Kidney (tissue), 13 donors: ENCODE measurements at regions not wholly inside any gene's neighbourhood (a gene's known extent, or its start where the extent isn't known, plus 50 kb on each side); places are given as distances from the start of the nearest gene placed in this dataset.

Experiments used
- DNase-seq, 5 donors: peaks; one replicate each; pipeline ENCODE4 v3.0.0-alpha.2; 2013 to 2020
- FAIRE-seq: peaks from 2 replicates; lab custom pipeline; 2012; peaks lifted over from hg19 to GRCh38; lab: Jason Lieb, UNC
- H3K27ac ChIP-seq, 2 donors: one replicate each; pipeline ENCODE4 v1.7.0; 2013; ENCODE audit warnings: low read depth in 2 of 2, low read length in 2 of 2, inconsistent platforms in 1 of 2
- H3K27me3 ChIP-seq: one replicate; pipeline ENCODE4 v1.7.1; 2013; ENCODE audit warnings: low read length, inconsistent platforms; ENCODE audit not compliant: control insufficient read depth, insufficient read depth
- H3K36me3 ChIP-seq, 3 donors: one replicate each; pipeline versions ENCODE4 v1.7.0 to v1.7.1; 2013; ENCODE audit warnings: low read length in 3 of 3, control low read depth in 1 of 3, inconsistent platforms in 1 of 3; ENCODE audit not compliant: insufficient read depth in 3 of 3, control insufficient read depth in 2 of 3
- H3K4me1 ChIP-seq, 3 donors: one replicate each; pipeline versions ENCODE4 v1.7.0 to v1.7.1; 2013; ENCODE audit warnings: low read length in 3 of 3, inconsistent platforms in 1 of 3, low read depth in 1 of 3; ENCODE audit not compliant: control insufficient read depth in 2 of 3, insufficient read depth in 2 of 3
- H3K4me3 ChIP-seq, 3 donors: one replicate each; pipeline versions ENCODE4 v1.7.0 to v1.8.1; 2013; ENCODE audit warnings: low read length in 3 of 3, control low read depth in 1 of 3, inconsistent platforms in 1 of 3
- H3K9ac ChIP-seq, 3 donors: one replicate each; pipeline versions ENCODE4 v1.7.0 to v1.7.1; 2013; ENCODE audit warnings: low read length in 3 of 3, control low read depth in 1 of 3, inconsistent platforms in 1 of 3
- H3K9me3 ChIP-seq, 3 donors: one replicate each; pipeline versions ENCODE4 v1.7.0 to v1.7.1; 2013; ENCODE audit warnings: low read length in 3 of 3, control low read depth in 1 of 3, inconsistent platforms in 1 of 3; ENCODE audit not compliant: control insufficient read depth in 2 of 3, insufficient read depth in 1 of 3
- CTCF ChIP-seq: IDR thresholded peaks from 3 replicates; pipeline ENCODE4 v1.5.1; 2012; ENCODE audit warnings: mild to moderate bottlenecking, moderate library complexity, borderline replicate concordance; ENCODE audit not compliant: insufficient read depth; ENCODE audit errors: extremely low read depth
- intact Hi-C: fragments of 100-400 bp; cut with DNase I; formaldehyde crosslinking; loops from one replicate; pipeline ENCODE4 v1.11.1; 2022
- donor health status: control.
- donor health status: control.
- donor health status: control.
- donor health status: control.
- donor health status: control.
- donor health status: DM: yes; HTN: yes; CAD: no.
- donor health status: Normal renal cell carcinoma (clear cell type).

GRCh38 chr7:26563406-26563805 is 271.7 kb downstream of the SNX10 start:
- Histone ChIP-seq H3K9me3 (no peaks in the 10 kb centered on the region), H3K4me3 (no peak overlapping the region), H3K27ac (no peak overlapping the region), H3K27me3 (no peaks in the 10 kb centered on the region), H3K4me1 (no peaks in the 10 kb centered on the region), H3K9ac (no peak overlapping the region), H3K36me3 (no peaks in the 10 kb centered on the region)
- FAIRE-seq (no peak), DNase-seq (no peak)
- intact Hi-C loops = no loop called here
- no peak for TF ChIP-seq CTCF

GRCh38 chr7:26567266-26567665 is 275.6 kb downstream of the SNX10 start:
- intact Hi-C loops = no loop called here
- Histone ChIP-seq H3K4me1 (no peaks in the 10 kb centered on the region), H3K36me3 (no peaks in the 10 kb centered on the region), H3K9ac (no peak overlapping the region), H3K4me3 (no peak overlapping the region), H3K27me3 (no peaks in the 10 kb centered on the region), H3K27ac (no peak overlapping the region), H3K9me3 (no peaks in the 10 kb centered on the region)
- TF ChIP-seq CTCF = no peak
- no peak for DNase-seq
- no peak for FAIRE-seq

GRCh38 chr7:26574476-26574875 is 282.8 kb downstream of the SNX10 start:
- H3K9ac ChIP-seq = no peak overlapping the region
- no peaks in the 10 kb centered on the region for H3K9me3 ChIP-seq
- no peak overlapping the region for H3K27ac ChIP-seq
- no peaks in the 10 kb centered on the region for H3K27me3 ChIP-seq
- TF ChIP-seq CTCF = no peak
- intact Hi-C loops = no loop called here
- FAIRE-seq = no peak
- no peak overlapping the region for H3K4me3 ChIP-seq
- no peaks in the 10 kb centered on the region for H3K36me3 ChIP-seq
- DNase-seq = no peak
- H3K4me1 ChIP-seq = no peaks in the 10 kb centered on the region

- FAIRE-seq (no peak), DNase-seq (no peak)
- no peaks in the 10 kb centered on the region for H3K9me3 ChIP-seq
- H3K4me3 ChIP-seq = no peak overlapping the region
- no peaks in the 10 kb centered on the region for H3K36me3 ChIP-seq
- H3K27me3 ChIP-seq = no peaks in the 10 kb centered on the region
- intact Hi-C loops = no loop called here
- H3K27ac ChIP-seq = no peak overlapping the region
- no peak for TF ChIP-seq CTCF
- peaks cover 0 to under 1% (median 0%) of the 10 kb centered on the region in 3 donors for H3K4me1 ChIP-seq
- no peak overlapping the region for H3K9ac ChIP-seq
These were observed 284.3 kb downstream of the SKAP2 start for GRCh38 chr7:26580064-26580591.
